Frontal cortex (tissue), 3 donors: ENCODE measurements at regions not wholly inside any gene's neighbourhood (a gene's known extent, or its start where the extent isn't known, plus 50 kb on each side); places are given as distances from the start of the nearest gene placed in this dataset.
"Not testable (repeated sequence)": the region's sequence is repeated elsewhere in the genome, so short reads cannot be mapped to it uniquely, and the experiment has no call there.

ENCODE experiments used
- DNase-seq, 2 donors: peaks; one replicate each; pipeline ENCODE4 v3.0.0; 2012; ENCODE audit warnings: low spot score in 2 of 2
- FAIRE-seq: peaks from 2 replicates; lab custom pipeline; 2012; peaks lifted over from hg19 to GRCh38; lab: Jason Lieb, UNC
- donor health status: control.
- donor health status: control.
- donor health status: control.

DNA sequence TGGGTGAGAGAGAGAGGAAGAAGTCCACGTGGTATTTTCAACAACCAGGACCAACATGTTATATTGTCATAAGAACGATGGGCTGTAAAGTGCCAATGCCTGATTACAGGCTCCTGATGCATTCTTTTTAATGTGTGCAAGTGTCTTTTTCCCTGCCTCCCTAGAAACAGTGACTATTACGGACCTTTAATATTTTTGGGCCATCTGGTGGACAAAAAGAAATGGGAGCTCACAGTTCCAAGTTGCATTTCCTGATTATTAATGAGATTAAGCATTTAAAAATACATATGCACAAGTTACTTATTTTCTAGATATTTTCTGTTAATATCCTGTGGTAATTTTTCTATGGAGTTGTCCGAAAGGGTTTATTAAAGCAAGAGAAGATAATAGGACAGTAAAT, 530.2 kb downstream of the NR2F2 start:
- FAIRE-seq (no peak), DNase-seq (no peak)

DNA sequence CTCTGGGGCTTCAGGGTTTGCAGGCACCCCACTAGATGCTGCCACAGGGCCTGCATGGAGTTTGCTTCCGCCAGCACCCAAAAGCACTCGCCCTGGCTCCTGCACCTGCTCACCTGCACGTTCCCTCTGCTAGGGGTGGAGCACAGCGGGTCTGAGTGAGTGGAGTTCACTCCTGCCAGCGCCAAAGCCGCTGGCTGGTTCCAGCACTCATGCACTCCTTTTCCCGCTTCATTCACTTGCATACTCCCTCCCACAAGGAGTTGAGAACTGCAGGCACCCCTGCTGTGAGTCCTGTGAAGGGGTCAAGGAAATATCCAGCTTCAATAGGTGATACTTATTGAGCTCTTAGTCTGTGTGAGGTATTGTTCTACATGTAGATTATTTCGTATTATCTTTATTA, 537.5 kb downstream of the NR2F2 start:
- FAIRE-seq: no peak
- DNase-seq: no peak

DNA sequence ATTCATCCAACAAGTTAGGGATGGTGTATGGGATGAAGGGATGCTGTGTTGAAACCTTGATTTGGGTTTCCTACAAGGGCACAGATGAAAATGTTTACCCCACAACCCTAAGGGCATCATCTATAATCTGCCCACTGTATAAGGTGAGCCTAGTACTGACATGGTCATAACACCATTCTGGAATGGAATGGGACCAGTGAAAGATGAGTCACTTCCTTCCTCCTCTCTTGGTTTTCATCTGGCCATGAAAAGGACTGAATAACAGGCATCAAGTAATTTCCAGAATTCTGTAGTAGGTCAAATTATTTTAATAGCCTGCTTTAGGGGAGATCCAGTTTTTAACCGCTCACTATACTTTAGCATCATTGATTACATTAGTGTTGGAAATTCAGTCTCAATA, 538.6 kb downstream of the NR2F2 start:
- FAIRE-seq (no peak), DNase-seq (no peak)

DNA sequence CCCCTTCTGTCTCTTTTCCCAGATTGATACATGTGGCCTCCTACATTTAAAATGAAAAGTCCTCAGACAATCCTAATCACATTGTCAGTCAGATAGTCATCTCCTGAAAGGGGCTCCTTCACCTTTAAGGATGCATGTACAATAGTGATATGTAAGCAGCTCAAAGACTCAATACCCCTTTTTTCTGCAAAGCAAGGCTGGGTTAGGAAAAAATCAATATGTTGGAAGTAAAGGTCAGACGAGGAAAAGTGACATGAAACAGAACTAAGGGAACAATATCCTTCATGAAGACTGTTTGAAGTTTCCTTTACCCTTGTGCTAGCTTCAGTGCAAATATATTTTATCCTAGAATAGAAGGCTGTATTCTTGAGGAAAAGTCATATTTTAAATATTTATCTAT, 539.3 kb downstream of the NR2F2 start:
- DNase-seq: no peak
- no peak for FAIRE-seq

DNA sequence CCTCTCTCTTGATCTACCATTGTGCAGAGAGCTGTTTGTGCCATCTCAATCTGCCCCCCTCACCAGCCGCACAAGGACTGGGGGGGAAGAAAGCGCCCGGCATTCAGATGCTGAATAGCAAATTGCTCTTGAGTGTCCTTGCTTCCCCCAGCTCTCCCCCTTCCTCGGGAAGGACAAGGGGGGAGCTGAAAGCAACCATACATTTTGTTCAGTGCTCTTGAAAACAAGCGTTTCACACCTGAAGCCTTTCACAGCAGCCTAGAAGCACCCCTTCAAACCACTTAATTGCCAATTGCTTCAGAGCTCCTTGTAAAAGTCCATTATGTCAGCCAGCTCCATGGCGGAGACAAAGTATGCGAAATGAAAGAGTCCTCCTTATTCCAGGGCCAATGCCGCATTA, 540.1 kb downstream of the NR2F2 start:
- DNase-seq: no peak

DNA sequence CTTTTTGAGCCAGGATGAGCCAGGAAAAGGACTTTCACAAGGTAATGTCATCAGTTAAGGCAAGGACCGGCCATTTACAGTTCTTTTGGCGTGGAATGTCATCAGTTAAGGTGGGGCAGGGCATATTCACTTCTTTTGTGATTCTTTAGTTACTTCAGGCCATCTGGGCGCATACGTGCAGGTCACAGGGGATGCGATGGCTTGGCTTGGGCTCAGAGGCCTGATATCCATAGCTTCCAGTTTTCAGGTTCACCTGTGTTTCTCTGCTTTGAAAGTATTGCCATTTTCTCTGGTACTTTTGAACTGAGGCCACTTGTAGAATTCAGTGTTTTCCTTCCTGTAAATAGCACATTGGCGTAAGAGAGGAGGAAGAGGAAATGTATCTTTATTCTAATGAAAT, 546.9 kb downstream of the NR2F2 start:
- DNase-seq, FAIRE-seq: not testable (repeated sequence)

More for the DNA sequence above, 540.1 kb downstream of the NR2F2 start:
- no peak for FAIRE-seq

DNA sequence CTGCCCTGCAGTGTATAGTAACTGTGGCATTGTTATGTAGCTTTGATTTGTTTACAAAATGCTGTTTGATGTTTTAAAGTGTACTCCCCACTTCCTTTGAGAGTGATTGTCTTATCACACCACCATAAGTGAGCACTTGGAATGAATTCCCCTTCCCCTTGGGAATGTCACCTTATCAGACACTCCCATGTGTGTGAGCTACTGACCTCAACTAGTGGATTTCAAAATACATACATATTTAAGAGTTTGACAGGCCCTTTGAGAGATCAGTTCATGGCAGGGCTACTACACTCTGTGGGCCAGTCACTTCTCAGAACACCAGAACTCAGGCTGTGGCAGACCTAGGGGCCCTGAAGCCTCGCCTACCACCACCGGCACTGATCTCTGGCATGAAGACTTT, 547.6 kb downstream of the NR2F2 start:
- no peak for DNase-seq
- FAIRE-seq: no peak

DNA sequence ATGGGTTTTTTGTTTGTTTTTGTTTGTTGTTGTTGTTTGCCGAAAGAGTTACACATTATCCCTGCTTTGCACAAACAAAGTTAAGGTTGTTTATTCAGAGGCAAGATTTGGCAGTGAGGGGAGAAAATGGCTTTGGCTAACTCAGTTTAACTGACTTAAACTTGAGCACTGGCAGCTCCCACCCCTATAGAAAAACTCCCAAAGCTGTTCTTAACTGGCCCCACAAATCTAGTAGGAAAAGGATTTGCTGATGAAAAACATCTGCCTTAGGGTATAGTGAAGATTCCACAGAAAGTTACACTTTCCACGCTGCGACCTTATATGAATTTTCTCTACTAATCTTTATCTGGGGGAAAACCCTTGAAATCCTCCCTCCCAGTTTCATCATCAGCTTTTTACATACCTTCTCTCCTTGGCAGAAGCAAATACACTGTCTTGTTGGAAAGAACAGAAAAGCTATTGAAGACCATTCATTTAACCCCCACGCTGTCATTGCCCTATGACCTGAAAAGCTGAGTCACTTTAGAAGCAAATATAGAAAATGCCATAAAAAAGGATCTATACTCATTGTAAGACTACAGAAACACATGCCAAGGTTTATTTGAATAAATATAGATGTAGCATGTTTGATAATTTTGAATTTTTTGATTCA, 551.7 kb downstream of the NR2F2 start:
- no peak for FAIRE-seq
- no peak for DNase-seq

DNA sequence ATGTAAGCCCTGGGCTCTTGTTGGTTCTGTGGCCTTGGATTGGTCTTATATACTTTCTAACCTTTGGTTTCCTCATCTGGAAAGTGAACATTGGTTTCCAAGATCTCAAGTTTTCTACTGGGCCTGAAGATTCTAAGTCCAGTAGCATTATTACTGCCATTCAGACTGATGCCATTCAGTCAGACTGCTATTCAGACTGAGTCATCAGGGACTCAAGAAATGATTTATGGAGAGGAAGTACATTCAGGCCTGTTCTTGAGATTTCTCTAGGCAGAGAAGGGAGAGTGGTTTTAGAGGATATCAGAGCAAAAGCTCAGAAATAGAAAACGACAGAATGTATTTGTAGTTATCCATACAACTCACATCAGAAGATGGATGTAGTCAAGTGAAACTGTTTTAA, 557.2 kb downstream of the NR2F2 start:
- DNase-seq (no peak), FAIRE-seq (no peak)

DNA sequence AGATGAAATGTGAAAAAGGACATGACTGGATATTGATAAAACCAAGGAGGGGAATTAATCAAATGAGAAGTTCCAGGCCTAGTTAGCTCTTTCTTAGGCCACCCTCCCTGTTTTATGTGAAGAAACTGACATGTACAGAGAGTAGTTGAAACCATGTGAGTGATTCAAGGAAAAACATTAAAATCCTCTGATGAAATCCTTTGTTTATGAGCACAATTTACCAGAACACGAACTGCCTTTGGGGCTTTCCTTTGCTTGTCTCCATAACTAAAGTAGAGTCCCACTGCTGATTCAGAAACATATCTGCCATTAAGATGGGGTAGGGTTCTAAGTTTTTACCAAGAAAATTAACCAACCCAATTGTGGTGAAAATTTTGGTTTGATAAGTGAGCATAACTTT, 558.3 kb downstream of the NR2F2 start:
- no peak for DNase-seq
- FAIRE-seq: no peak

DNA sequence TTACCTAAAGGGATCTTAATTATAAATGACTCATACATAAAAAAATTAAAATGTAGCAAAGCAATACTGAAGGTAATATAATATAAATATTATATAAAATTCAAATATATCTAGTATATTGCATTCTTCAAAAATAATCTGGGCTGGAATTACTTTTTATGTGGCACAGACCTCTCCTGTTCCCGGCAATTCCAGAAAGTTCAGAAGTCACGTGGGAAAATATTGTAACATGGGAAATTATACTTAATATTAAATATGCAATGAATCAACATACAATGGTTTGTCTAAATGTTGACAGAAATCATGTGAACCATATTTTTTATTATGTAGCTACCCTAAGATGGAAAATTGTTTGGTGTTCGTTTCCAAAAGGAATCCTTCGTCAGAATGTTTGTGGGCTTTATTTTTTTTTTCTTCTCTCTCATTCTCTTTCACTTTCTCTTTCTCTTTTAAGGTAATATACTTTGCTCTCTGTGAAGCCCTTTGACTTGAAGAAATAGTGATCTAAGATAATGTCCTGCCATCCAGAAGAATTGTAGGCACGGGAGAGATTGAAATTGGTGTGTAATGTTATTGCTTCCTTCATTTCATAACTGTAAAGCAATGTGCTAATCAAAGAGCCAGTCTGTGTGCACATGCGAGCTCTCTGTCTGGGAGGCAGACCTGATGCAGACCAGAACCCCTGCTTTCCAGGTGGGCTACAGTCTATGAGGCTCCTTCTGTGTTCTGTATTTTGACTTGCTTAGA, 559.4 kb downstream of the NR2F2 start:
- DNase-seq (no peak), FAIRE-seq (peak; percentile 26)

DNA sequence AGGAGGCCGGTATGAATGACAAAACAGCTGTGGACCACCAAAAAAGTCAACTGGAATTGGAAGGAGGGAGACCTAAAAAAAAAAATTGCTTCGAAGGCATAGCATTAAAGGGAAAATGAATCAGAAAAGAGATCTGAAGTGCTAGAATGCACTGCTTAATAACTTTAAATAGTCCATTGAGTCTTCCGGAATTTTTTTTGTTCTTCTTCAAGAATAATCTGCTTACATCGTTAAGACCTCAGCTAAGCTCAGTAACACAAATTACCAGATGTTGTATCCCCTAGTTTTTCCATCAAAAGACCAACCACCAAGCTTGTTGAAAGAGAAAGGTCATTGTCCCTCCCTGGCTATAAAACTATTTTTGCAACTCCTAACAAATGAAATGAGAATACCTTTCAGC, 560.5 kb downstream of the NR2F2 start:
- DNase-seq: no peak
- no peak for FAIRE-seq

DNA sequence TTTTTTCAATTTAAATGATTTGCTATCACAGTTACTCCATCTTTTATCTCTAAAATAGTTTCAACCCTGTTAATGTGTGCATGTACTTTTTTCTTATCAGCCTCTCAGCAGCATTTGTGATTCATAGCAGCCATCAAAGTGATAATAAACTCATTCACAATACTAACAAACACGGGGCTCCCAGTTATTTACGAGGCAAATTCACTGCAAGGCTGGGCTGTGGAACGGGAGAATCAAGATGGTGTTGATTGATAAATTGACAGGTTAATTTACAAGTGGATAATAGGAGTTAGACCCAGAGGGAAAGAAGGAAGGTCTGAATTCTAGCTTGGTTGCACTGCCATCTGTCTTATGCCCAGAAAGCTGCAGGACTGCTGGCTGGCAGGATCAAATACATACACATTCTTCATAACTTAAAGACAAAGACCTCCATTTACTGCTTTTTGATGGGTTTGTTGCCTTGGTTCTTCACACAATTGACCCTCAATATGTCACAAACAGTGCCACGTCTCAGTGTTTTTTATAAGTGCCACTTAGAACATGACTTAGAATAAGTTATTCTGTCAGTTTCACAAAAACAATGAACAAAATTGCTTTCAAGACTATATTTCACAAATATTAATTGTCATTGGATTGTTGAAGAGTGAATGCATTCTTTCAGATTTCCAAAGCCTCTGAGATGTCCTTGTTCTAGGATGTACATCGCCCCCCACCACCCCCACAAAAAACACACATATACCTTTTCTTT, 562.8 kb downstream of the NR2F2 start:
- peak in 1 of 2 donors; percentile 9 for DNase-seq
- no peak for FAIRE-seq

DNA sequence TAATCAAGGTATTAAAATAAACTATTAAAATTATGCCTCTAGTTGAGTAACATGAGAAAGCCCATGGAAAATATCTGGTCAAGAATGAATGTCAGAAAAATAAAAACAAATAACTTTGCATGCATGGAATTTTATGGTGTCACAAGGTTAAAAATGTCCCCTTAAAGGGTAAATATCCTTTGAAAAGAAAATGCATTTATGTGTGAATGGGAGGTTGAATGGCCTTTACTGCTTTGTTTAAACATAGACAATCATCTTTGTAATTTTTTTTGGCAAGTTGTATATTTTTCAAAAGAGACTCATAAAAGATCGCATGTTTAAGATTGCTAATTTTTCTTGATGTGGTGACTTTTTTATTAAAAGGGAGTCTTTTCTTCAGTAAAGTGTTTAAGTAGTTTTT, 564.2 kb downstream of the NR2F2 start:
- no peak for FAIRE-seq
- no peak for DNase-seq

DNA sequence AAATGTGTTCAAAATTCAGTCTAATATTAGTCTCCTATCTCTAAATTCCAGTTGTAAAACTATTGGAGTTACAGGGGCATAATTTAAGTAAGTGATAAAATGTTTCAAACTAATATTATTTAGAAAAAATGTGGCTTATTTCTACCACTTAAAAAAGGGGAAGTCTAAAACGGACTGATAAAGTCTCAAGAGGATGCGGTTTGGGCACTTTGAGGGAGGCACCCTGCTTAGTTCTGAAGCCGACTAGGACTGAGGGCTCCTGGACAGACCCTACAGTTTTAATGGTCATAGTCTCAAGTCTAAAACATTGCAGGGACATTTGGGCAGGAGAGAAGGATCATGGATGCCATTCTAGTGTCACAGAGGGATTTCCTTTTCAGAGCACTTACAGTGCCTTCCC, 566.3 kb downstream of the NR2F2 start:
- DNase-seq (no peak), FAIRE-seq (no peak)

DNA sequence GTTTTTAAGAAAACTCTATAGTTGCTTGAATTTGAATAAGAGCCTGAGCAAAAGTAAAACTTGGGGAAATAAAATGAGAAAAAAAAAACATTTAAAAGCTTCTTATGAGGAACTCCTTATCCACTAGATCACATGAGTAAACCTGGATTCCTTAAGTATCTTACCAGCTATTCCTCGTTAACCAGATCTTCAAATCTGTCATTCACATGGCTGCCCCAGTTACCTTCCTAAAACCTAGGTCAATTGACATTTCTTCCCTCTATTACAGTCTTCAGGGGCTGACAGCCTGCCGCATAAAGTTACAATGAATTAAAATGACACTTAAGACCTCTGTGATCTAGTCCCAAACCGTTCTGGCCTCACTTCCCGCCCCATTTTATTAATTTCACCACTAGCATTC, 583.6 kb downstream of the NR2F2 start:
- no peak for DNase-seq

DNA sequence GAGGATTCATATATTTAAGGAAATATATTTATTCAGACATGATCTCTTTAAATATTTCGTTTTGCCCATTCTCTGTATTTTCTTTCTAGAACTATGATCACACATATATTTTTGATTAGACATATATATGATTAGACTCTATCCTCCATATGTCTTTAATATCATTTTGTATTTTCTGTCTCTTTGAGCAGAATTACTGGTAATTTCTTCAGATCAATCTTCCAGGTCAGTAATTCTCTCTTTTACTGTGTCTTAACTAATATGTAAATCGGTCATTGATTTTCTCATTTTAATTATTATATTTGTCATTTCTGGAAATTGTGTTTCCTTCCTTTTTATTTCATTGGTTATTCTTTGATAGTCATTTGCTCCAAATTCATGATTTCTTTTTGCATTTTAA, 586.2 kb downstream of the NR2F2 start:
- no peak for FAIRE-seq
- no peak for DNase-seq

More for the DNA sequence above, 583.6 kb downstream of the NR2F2 start:
- FAIRE-seq: no peak

DNA sequence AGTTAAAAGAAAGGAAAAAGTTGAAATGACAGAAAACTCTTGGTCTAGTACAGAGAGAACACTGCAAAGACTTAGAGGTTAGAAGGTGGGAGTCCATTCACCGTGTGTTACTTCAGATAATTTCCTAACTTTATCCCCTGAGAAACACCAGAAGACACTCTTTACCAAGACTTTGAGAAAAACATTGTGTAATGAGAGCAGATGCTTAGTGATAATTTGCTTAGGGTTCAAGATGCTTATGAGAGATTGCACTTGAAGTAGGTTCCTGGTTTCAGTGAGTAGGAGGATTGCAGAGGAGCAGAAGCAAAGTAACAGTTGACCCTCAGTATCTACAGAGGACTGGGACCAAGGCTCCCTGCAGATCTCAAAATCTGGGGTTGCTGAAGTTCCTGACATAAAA, 594.1 kb downstream of the NR2F2 start:
- FAIRE-seq (no peak), DNase-seq (no peak)

DNA sequence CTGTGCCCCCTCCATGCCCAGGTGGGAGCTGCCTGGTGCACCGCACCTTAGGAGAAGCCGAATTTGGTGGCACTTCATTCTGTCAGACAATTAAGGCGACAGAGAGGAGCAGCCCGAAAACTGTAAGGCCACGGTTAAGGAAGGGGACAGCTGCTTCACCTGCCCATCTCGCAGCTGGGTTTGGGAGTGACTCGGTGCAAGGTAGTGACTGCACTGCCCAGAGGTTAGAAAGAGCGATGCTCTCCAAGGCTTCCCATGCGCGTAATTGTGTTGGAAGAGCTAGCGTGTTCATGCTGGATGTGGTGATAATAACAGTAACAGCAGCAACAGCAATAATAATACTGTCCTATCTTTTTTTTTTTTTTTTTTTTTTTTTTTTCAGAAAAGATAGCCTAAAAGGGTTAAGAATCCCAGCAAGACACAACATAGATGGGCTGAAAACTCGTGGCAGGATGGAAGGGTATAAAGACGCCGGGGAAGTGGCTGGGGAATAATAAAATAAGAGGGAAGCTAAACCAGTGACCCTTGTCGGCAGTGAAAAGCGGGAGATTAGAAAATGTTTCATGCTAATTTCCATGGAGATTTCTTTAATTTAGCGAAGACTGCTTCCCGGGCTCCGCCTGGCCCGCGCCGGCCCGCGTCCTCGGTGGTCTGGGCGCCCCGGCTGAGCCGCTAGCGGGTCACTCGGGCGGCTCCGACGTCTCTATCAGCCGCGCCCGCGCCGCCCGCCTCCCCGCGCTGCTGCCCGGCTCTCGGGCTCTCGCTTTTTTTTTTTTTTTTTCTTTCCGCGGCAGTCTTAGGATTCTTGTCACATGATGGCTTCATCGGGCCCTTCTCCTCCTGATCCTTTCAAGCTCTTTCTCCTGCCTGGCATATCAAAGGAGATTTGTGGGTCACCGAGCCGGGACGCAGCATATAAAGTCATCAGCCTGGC, 617.1 kb downstream of the NR2F2 start:
- DNase-seq (no peak), FAIRE-seq (no peak)

DNA sequence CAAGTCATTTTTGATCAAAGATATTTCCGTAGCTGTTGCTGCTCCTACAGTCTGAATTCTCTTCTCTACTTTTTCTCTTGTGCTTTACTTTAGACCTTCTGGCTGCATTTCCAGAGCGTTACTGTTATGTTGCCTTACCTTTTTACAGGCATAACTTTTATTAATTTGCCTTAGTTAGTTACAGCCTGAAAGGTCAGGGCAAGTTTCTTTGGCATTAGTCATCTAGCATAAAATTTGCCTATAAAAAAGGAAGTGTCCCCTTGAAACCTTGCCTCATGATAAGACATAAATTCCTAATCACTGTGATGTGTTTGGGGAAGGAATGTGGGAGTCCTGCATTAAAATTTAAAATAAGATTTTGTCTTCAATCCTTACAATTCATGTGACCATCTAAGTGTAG, 618.5 kb downstream of the NR2F2 start:
- no peak for FAIRE-seq
- DNase-seq: no peak
